Activated CD4-positive, alpha-beta T cell treated with anti-CD3 and anti-CD28 coated beads, Interleukin-2, amount 50 U/mL, for 4 hours (primary cell): ENCODE measurements at regions not wholly inside any gene's neighbourhood (a gene's known extent, or its start where the extent isn't known, plus 50 kb on each side); places are given as distances from the start of the nearest gene placed in this dataset.
"Not testable (repeated sequence)": the region's sequence is repeated elsewhere in the genome, so short reads cannot be mapped to it uniquely, and the experiment has no call there.

Experiments
- DNase-seq, 2 experiments: peaks; one replicate each; pipeline ENCODE4 v3.0.0-alpha.2; 2020

- DNase-seq = not testable (repeated sequence)
Measured at GRCh38 chr9:126190994-126191393, 135.6 kb upstream of the MVB12B start.

GRCh38 chr9:126198854-126199253, 127.8 kb upstream of the MVB12B start:
- DNase-seq = no peak

GRCh38 chr9:126203313-126203712, 123.3 kb upstream of the MVB12B start:
- no peak for DNase-seq

- DNase-seq = no peak
Measured at GRCh38 chr9:126204197-126204596, 122.4 kb upstream of the MVB12B start.

GRCh38 chr9:126204708-126205225, 121.9 kb upstream of the MVB12B start:
- no peak for DNase-seq

- DNase-seq = no peak
Measured at GRCh38 chr9:126205265-126205664, 121.4 kb upstream of the MVB12B start.

GRCh38 chr9:126205845-126206498, 120.7 kb upstream of the MVB12B start:
- no peak for DNase-seq

- no peak for DNase-seq
Measured at GRCh38 chr9:126207256-126207655, 119.4 kb upstream of the MVB12B start.

GRCh38 chr9:126208216-126208758, 118.3 kb upstream of the MVB12B start:
- no peak for DNase-seq

- DNase-seq = no peak
Measured at GRCh38 chr9:126211441-126212074, 115.1 kb upstream of the MVB12B start.

- DNase-seq = no peak
Measured at GRCh38 chr9:126215486-126215885, 111.1 kb upstream of the MVB12B start.

- DNase-seq = no peak
Measured at GRCh38 chr9:126216826-126217225, 109.8 kb upstream of the MVB12B start.

- DNase-seq = no peak
Measured at GRCh38 chr9:126217250-126217653, 109.4 kb upstream of the MVB12B start.

- no peak for DNase-seq
Measured at GRCh38 chr9:126217797-126218196, 108.8 kb upstream of the MVB12B start.

- no peak for DNase-seq
Measured at GRCh38 chr9:126218359-126219125, 108.1 kb upstream of the MVB12B start.

GRCh38 chr9:126219166-126219565, 107.5 kb upstream of the MVB12B start:
- no peak for DNase-seq

GRCh38 chr9:126219648-126220063, 107.0 kb upstream of the MVB12B start:
- DNase-seq = no peak

GRCh38 chr9:126221480-126221879, 105.1 kb upstream of the MVB12B start:
- DNase-seq = no peak

- no peak for DNase-seq
Measured at GRCh38 chr9:126222363-126222834, 104.2 kb upstream of the MVB12B start.

- DNase-seq = no peak
Measured at GRCh38 chr9:126222835-126223431, 103.7 kb upstream of the MVB12B start.

GRCh38 chr9:126223798-126224531, 102.7 kb upstream of the MVB12B start:
- DNase-seq = no peak
